Hepatocyte (in vitro differentiated cells): ENCODE measurements at regions not wholly inside any gene's neighbourhood (a gene's known extent, or its start where the extent isn't known, plus 50 kb on each side); places are given as distances from the start of the nearest gene placed in this dataset.

Experiments used
- EZH2 ChIP-seq: fragments of 200-600 bp; sonication (generic); IDR thresholded peaks from 2 replicates; pipeline ENCODE4 v1.6.1; 2016; ENCODE audit warnings: antibody characterized with exemption, mild to moderate bottlenecking, borderline replicate concordance
- EZH2phosphoT487 ChIP-seq: fragments of 200-600 bp; sonication (generic); IDR thresholded peaks from one replicate; pipeline ENCODE4 v1.6.1; 2018; ENCODE audit warnings: antibody characterized with exemption, mild to moderate bottlenecking, low read depth, moderate library complexity; ENCODE audit not compliant: unreplicated experiment, severe bottlenecking
- TF ChIP-seq, protein P1 (sequence below): fragments of 200-600 bp; sonication (generic); IDR thresholded peaks from 2 replicates; pipeline ENCODE4 v1.5.1; 2016; ENCODE audit warnings: antibody characterized with exemption, mild to moderate bottlenecking; ENCODE audit not compliant: poor library complexity

DNA sequence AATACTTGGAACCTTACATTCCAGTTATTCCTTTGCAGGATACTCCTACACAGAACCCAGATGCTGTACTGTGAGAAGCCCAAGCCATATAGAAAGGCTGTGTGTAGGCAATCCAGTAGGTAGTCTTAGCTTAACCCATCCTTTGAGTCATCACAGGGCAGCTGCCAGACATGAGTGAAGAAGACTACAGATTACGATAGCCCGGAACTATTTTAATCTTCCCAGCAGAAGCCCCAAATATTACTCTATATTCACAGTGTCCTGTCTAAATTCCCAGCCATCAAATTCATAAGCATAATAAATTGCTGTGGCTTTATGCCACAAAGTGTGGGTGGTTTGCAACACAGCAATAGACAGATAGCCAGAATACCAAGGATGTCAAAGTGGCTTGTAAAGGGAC lies 474.1 kb upstream of the STEAP1 start:
- TF ChIP-seq, protein P1, sequence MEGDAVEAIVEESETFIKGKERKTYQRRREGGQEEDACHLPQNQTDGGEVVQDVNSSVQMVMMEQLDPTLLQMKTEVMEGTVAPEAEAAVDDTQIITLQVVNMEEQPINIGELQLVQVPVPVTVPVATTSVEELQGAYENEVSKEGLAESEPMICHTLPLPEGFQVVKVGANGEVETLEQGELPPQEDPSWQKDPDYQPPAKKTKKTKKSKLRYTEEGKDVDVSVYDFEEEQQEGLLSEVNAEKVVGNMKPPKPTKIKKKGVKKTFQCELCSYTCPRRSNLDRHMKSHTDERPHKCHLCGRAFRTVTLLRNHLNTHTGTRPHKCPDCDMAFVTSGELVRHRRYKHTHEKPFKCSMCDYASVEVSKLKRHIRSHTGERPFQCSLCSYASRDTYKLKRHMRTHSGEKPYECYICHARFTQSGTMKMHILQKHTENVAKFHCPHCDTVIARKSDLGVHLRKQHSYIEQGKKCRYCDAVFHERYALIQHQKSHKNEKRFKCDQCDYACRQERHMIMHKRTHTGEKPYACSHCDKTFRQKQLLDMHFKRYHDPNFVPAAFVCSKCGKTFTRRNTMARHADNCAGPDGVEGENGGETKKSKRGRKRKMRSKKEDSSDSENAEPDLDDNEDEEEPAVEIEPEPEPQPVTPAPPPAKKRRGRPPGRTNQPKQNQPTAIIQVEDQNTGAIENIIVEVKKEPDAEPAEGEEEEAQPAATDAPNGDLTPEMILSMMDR: no peak
- TF ChIP-seq EZH2phosphoT487 (no peak), EZH2 (no peak)
